GM18909 (cell line): ENCODE measurements at regions not wholly inside any gene's neighbourhood (a gene's known extent, or its start where the extent isn't known, plus 50 kb on each side); places are given as distances from the start of the nearest gene placed in this dataset.
"Not testable (repeated sequence)": the region's sequence is repeated elsewhere in the genome, so short reads cannot be mapped to it uniquely, and the experiment has no call there.

ENCODE experiments used
- ATAC-seq: cut with Tn5 transposase; IDR thresholded peaks from one replicate; pipeline ENCODE4 v1.9.1; 2021; ENCODE audit warnings: mild to moderate bottlenecking; ENCODE audit not compliant: unreplicated experiment, poor library complexity

GRCh38 chr6:84582997-84583396 lies 181.4 kb downstream of the TBX18 start:
- no peak for ATAC-seq

GRCh38 chr6:84581494-84582259 lies 182.7 kb downstream of the TBX18 start:
- ATAC-seq = no peak

- no peak for ATAC-seq
Measured at GRCh38 chr6:84579404-84579803, 185.0 kb downstream of the TBX18 start.

DNA sequence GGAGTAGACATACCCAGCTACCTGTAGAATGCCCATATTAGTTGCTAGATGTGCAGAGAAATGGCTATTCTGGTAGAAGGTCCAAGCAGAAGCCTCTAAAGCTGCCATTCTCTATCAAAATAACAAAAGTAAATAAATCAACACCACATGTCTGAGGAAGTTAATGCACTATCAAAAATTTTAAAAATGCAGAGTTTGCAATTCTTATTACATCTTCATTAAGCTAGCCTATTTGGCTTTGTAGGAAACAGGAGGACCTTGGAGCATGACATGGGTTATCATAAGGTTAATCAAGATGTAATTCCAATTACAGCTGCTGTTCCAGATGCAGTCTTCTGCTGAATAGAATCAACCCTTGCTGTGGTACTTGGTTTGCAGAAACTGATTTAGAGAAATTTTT lies 188.4 kb downstream of the TBX18 start:
- ATAC-seq = no peak

DNA sequence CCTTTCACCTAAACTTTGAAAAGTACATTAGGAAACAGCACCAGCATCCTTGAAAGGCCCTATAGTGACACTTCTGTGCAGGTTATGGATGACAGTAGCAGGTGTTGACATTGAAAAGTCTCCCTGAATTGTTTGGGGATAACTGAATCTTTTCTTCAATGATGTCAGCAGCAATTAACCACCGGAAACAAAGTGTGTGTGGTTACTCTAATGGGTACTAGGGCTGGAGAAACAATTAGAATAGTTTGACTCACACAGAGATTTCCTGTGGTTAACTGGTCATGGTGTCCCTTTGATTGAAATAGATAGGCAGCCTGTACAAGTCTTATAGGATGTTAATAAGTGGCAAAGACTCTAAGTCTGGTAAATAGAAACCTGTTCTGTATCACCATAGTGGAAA lies 189.1 kb downstream of the TBX18 start:
- ATAC-seq = peak; percentile 100

DNA sequence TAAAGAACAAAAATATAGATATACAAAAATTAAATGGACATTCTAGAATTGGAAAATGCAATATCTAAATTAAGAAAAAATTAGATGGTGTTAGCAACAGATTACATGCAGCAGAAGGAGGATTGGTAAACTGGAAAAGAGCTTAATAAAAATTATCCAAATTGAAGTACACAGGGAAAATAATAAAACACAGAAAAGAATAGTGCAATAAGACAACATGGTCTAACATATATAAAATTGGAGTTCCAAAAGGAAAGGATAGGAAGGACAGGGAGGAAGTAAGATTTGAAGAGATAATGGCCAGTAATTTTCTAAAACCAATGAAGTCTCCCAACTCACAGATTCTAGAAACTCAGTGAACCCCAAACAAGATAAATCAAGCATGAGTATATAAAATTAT lies 194.5 kb downstream of the TBX18 start:
- ATAC-seq = no peak

- ATAC-seq = no peak
Measured at GRCh38 chr6:84568971-84569370, 195.4 kb downstream of the TBX18 start.

GRCh38 chr6:84565718-84566117 lies 198.7 kb downstream of the TBX18 start:
- not testable (repeated sequence) for ATAC-seq

GRCh38 chr6:84560436-84561390 lies 203.7 kb downstream of the TBX18 start:
- no peak for ATAC-seq

DNA sequence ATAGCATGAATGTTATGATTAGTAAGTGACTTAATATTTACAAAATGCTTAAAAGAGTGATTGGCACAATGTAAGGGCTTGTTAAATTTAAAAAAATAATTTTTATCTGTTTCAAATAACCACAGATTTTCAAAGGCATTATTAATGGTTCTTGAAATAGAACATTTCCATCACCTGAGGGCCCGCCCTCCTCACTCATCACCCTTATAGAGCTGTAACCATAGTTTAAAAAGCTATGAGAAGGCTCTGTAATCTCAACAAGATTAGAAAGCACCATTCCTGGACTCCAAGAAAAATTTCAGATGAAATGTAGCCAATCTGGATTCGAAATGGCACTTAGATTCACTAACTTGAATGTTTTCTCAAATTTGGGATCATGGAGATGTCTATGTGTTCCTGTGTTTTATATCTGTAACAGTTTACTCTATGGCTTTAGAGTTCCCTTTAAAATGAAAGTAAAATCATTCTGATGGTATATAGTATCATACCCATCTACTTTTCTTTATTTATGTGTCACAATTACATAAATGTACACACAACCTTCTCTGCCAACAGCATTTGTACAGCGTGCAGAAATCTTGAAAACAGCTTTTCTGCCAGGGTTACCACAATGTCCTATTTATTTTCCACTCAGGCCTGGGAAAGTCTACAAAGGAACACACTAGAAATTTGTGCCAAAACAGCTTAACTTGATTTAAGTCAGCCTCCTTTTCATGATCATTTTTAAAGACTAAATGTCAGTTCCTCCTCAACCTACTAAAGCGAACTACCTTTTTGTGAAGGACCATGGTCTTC lies 207.7 kb downstream of the TBX18 start:
- ATAC-seq = no peak

GRCh38 chr6:84554706-84555105 lies 209.7 kb downstream of the TBX18 start:
- ATAC-seq = no peak

DNA sequence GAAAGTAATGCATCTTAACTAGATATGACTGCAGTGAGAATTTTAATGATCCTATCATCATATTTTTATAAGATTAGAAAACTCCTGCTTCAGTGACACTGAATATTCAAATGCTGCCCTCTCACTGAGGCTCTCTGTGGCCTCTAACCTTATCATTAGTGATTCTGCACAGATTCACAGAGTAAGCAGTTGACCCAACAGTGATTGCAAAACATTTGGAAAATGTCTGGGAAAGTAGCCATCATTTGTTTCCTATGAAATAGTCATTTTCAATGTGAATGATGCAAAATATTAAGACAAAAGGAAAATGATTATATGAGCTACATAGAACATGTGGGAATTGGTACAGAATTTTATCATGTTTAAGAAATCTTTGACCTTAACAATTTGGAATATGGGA lies 210.3 kb downstream of the TBX18 start:
- no peak for ATAC-seq

DNA sequence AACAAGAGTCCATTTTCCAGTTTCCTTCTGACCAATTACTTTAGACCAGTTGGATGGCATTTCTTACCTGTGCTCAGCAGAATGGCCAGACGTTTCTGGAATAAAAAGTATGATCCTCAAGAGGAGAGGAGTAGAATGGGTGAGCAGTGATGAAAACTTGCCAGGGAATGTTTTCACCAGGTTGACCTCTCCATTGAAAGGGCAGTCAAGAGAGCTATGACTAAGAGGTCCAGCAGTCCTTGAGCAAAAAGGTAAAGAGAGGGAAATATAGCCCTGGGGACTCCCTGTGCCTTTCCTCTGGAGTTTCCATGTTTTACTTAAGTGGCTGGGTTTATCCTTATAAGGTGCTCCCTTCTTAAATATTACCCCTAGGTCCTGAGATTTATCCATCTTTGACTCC lies 210.9 kb downstream of the TBX18 start:
- no peak for ATAC-seq

DNA sequence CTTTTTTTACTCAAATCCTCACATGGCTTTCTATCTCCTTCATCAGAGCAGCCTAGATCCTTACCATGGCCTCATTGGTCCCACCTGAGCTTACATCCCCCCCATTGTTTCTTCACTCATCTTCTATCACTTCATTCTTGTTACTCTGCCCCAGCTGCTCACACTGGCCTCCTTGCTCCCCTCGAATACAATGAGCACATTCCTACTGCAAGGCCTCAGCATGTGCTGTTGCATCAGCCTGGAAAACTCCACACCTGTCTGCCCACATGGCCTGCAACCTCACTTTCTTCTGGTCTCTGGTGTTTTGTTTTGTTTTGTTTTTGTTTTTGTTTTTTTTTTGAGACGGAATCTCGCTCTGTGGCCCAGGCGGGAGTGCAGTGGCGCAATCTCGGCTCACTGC lies 212.6 kb downstream of the TBX18 start:
- ATAC-seq = no peak

- ATAC-seq = no peak
Measured at GRCh38 chr6:84549917-84550316, 214.5 kb downstream of the TBX18 start.

DNA sequence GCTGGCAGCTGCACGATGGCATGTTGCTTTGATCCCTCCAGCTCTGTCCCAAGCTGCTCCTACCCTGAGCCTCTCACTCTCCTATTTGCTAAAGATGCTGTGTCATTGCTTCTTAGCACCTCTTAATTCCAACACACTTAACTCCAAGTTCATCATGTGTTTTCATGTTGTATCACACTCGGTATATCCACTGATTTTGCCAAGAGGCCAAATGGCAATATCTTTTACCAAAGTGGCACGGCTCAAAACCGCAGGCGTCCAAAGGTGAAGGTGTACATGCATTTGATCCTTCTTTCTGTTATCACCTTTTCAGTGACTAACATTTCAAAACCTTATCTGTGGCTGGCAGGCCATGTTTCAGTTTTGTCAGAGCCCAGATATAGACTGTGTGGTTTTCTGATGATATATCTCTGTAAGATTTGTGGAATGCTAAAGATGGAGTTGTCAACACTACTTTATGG lies 217.0 kb downstream of the TBX18 start:
- no peak for ATAC-seq

DNA sequence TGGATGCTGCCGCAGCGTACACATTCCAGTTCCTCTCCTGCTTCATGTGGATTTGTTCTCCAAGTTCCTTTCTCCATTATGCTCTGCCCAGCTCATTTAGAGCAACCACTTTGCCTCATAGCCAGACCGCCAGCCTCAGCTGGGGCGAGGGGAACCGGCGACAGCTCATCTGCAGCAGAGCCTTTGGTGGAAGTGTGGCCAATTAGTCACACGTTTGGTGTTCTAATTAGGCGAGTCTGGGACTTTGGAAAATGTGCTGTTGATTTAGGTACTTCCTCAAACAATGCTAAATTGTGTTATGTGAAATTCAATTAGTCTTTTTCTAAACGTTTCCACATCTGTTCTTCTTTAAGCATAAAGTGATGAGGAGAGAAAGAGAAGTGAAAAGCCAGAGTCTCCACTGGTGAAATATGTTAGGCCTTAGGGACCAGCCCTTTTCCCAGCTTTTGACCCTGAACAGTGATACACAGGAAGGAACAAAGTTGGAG lies 217.9 kb downstream of the TBX18 start:
- no peak for ATAC-seq

DNA sequence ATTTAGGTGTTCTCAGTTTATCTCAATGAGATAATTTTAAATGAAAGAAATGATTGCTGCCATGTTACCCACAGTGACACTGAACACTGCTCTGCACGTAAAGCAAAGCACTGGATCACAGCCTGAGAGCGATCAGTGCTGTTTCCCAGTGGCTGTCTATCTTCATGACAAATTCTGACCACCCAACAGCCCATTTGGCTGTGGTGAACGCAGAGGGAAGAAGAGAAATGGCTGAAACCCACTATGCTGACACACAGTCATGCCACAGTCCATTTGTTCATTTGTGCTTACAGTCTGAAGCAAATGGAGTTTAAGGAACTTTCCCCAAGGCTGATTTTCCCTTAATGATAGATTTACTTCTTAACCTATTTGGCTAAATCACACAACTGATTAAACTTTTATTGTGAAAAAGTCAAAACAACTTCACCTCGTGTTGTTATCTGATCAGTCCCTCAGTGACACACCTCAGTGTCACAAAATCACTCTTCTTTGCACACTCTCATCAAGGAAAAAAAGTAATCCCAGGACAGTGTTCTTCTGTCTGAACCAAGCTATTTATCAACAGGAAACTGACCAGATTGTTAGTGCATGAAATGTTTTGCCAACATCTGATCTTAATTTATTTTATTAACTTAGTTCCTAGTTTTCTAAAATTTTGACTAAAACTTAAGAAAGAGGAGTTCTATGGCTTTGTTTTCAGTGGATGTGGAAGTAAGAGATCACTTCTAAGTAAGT lies 225.1 kb downstream of the TBX18 start:
- no peak for ATAC-seq

DNA sequence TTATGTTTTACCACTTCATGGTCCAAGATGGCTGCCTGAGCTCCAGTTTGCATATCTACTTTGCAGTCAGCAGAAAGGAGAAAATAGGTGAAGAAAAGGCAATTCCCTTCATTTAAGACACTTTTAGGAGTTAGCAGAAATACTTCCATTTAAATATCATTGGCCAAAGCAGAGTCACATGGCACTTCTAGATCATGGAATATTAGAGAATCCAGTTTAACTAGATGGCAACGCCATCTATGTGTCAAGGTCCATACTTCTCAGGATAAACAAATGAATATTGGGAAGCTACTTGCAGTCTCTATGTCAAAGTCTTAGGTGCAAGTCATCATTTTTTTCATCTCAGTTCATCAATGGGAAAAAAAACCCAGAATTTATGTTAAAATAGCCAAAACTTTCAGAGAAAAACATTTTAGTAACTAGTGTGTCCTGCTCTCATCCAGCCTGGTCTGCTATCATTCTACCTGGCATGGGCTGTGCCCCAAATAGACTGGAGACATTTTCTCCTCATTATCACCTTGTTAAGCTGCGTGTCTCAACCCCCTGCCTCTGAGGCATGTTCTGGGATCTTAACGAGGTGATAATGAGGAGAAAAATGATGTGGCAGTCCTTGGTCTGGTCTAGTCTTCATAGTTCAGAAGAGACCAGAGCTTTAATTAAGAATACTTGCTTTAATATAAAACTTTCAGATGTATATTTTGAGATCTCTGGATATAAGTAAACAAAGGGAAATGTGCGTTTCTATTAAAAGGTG lies 227.3 kb downstream of the TBX18 start:
- no peak for ATAC-seq
